ENCODE measurements at regions not wholly inside any gene's neighbourhood (a gene's known extent, or its start where the extent isn't known, plus 50 kb on each side); places are given as distances from the start of the nearest gene placed in this dataset.
"Not testable (repeated sequence)": the region's sequence is repeated elsewhere in the genome, so short reads cannot be mapped to it uniquely, and the experiment has no call there.

DNA sequence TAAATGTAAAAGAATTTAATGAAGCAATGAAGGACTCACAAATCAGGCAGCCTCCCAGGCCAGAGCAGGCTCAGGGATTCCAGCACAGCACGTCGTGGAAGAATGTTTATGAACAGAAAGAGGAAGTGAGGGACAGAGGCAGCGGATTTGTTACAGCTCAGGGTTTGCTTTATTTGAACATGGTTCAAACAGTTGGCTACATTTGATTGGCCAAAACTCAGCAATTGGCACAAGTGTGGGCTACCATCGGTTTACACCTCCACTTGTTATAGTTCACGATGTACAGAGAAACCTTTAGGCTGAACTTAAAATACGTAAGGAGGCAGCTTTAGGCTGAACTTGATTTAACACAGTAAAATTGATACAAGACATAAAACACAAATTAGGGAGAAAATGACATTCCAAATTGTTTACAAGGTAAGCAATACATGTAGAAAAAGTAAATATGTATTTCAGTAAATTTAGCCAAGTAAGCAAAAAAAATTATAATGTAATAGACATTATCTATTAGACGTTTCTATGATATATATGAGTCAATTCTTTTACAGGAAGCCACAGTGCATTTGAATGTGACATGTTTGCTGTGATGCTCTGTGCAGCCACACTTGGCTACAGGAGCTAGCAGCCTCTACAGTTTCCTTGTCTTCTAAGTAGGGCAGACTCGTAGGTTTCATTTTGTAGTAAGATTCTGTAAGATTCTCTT is 126.5 kb downstream of the ADSS2 start:
- TF ChIP-seq, protein P1, sequence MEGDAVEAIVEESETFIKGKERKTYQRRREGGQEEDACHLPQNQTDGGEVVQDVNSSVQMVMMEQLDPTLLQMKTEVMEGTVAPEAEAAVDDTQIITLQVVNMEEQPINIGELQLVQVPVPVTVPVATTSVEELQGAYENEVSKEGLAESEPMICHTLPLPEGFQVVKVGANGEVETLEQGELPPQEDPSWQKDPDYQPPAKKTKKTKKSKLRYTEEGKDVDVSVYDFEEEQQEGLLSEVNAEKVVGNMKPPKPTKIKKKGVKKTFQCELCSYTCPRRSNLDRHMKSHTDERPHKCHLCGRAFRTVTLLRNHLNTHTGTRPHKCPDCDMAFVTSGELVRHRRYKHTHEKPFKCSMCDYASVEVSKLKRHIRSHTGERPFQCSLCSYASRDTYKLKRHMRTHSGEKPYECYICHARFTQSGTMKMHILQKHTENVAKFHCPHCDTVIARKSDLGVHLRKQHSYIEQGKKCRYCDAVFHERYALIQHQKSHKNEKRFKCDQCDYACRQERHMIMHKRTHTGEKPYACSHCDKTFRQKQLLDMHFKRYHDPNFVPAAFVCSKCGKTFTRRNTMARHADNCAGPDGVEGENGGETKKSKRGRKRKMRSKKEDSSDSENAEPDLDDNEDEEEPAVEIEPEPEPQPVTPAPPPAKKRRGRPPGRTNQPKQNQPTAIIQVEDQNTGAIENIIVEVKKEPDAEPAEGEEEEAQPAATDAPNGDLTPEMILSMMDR (IDR thresholded peaks at IDR 0.05; ENCODE audit: control insufficient read depth, extremely low read depth, insufficient read depth), result no peak
- no peak for DNase-seq (ENCODE audit: low read depth)
- no peak overlapping the region for H3K4me3 ChIP-seq (ENCODE audit: low read depth, low read length)

DNA sequence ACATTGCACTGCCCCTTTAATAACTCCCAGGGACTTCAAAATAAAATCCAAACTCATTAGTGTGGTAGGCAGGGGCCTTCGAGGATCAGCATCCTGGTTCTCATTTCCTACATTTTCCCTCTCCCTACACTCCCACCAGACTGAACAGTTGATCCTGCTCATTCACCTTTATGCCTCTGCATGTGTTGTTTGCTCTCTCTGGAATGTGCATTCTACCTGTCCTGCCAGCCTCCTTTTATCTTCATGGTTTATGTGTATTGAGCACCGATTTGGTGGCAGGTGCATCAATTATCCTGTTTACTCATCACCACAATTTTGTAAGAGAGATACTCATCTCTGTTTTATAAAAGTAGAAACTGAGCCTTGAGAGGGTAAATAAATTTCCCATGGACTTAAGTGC is 125.0 kb downstream of the ADSS2 start:
- H3K4me3 ChIP-seq (ENCODE audit: low read depth, low read length), result no peak overlapping the region
- no peak for DNase-seq (ENCODE audit: low read depth)
- TF ChIP-seq, protein P1 (IDR thresholded peaks at IDR 0.05; ENCODE audit: control insufficient read depth, extremely low read depth, insufficient read depth), result no peak

DNA sequence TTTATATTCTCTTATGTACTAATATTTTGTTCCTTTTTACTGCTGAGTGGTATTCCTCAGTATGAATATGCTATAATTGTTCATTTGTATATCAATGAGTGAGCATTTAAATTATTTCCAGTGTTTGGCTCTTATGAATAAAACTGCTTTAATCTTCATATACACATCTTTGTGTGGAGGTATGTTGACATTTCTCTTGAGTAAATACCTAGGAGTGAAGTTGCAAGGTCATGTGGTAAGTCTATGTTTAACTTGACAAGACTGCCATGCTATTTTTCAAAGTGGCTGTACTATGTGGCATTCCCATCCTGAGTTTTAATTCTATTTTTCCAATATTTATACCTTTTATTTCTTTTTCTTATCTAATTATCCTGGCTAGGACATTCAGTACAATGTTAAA is 124.2 kb downstream of the ADSS2 start:
- TF ChIP-seq, protein P1 (IDR thresholded peaks at IDR 0.05; ENCODE audit: control insufficient read depth, extremely low read depth, insufficient read depth), result no peak
- no peak for DNase-seq (ENCODE audit: low read depth)
- H3K4me3 ChIP-seq (ENCODE audit: low read depth, low read length), result no peak overlapping the region

DNA sequence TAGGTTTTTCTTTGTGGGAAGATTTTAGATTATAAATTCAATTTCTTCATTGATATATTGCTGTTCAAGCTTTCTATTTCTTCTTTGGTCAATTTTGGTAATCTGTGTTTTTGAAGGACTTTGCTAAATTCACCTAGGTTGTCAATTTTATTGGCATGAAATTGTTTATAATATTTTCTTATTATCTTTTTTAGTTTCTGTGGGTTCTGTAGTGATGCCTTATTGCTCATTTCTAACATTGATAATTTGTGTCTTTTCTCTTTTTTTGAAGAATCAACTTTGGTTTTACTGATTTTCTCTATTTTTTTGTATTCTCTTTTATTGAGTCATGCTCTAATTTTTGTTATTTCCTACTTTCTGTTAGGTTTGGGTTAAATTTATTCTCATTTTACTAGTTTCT is 123.2 kb downstream of the ADSS2 start:
- H3K4me3 ChIP-seq (ENCODE audit: low read depth, low read length), result no peak overlapping the region
- TF ChIP-seq, protein P1 (IDR thresholded peaks at IDR 0.05; ENCODE audit: control insufficient read depth, extremely low read depth, insufficient read depth), result no peak
- DNase-seq (ENCODE audit: low read depth), result no peak

DNA sequence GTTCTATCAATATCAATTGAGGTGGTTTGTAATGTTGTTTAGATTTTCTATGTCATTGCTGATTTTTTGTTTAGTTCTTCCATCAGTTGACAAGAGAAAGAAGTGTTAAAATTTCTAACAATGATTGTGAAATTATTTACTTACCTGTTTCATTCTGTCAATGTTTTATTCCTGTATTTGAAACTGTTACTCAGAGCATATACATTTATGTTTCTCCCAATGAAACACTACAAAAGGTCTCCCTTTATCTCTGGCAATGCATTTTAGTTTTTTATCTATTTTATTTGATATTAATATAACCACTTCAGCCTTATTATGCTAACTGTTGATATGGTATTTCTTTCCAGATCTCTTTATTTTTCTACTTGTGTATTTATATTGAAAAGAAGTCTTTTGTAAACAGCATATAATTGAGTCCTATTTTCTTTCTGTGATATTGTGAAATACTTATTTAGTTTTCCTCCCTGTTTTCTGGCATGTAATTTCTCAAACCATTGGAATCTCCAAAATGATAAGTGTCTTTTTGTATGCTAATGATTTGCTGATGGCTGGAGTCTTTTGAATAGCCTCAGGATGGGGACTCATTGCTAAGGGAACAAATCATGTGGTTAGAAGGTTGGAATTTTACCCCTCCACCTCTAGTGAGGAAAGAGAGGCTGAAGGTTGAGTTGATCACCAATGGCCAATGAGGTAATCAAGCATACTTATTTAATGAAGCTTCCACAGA is 122.0 kb downstream of the ADSS2 start:
- no peak overlapping the region for H3K4me3 ChIP-seq (ENCODE audit: low read depth, low read length)
- TF ChIP-seq, protein P1 (IDR thresholded peaks at IDR 0.05; ENCODE audit: control insufficient read depth, extremely low read depth, insufficient read depth), result no peak
- DNase-seq (ENCODE audit: low read depth), result no peak

DNA sequence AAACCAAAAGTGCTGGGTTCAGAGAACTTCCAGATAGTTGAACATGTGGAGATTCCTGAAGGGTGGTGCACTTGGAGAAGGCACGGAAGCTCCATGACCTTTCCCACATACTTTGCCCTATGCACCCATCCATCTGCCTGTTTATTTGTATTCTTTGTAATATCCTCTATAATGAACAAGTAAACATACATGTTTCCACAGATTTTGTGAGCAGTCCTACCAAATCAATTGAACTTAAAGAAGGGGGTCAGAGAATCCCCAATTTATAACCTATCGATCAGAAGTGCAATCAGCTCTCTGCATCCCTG is 121.4 kb downstream of the ADSS2 start:
- TF ChIP-seq, protein P1 (IDR thresholded peaks at IDR 0.05; ENCODE audit: control insufficient read depth, extremely low read depth, insufficient read depth), result no peak
- DNase-seq (ENCODE audit: low read depth), result no peak
- H3K4me3 ChIP-seq (ENCODE audit: low read depth, low read length), result no peak overlapping the region

DNA sequence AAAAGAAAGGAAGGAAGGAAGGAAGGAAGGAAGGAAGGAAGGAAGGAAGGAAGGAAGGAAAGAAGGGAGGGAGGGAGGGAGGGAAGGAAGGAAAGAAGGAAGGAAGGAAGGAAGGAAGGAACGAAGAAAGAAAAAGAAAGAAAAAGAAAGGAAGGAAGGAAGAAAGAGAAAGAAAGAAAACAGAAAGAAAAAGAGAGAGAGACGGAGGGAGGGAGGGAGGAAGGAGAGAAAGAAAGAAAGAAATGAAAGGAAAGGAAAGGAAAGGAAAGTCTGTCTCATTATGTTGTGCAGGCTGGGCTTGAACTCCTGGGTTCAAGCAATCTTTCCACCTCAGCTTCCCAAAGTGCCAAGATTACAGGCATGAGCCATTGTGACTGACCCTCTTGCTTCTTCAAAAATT is 118.9 kb downstream of the ADSS2 start:
- not testable (repeated sequence) for DNase-seq (ENCODE audit: low read depth); H3K4me3 ChIP-seq (ENCODE audit: low read depth, low read length)

DNA sequence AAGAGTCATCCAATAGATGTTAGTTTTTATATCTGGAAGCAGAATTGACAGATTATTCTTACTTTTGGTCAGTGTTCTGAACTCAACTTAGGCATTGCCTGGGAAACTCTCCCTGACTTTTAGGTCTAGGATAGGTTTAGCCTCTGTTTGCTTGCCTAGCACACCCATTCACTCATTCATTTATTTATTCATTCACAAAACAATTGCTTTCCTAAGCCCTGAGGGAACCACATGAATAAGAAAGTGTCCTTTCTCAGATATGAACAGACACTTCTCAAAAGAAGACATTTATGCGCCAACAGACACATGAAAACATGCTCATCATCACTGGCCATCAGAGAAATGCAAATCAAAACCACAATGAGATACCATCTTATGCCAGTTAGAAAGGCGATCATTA is 117.4 kb downstream of the ADSS2 start:
- DNase-seq (ENCODE audit: low read depth); H3K4me3 ChIP-seq (ENCODE audit: low read depth, low read length): not testable (repeated sequence)

DNA sequence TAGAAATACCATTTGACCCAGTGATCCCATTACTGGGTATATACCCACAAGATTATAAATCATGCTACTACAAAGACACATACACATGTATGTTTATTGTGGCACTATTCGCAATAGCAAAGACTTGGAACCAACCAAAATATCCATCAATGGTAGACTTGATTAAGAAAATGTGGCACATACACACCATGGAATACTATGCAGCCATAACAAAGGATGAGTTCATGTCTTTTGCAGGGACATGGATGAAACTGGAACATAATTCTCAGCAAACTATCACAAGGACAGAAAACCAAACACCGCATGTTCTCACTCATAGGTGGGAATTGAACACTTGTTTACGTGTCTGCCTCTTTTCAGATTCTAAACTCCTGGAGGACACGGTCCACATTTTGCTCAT is 116.9 kb downstream of the ADSS2 start:
- DNase-seq (ENCODE audit: low read depth); H3K4me3 ChIP-seq (ENCODE audit: low read depth, low read length): not testable (repeated sequence)
